ENCODE measurements at regions not wholly inside any gene's neighbourhood (a gene's known extent, or its start where the extent isn't known, plus 50 kb on each side); places are given as distances from the start of the nearest gene placed in this dataset.

DNA sequence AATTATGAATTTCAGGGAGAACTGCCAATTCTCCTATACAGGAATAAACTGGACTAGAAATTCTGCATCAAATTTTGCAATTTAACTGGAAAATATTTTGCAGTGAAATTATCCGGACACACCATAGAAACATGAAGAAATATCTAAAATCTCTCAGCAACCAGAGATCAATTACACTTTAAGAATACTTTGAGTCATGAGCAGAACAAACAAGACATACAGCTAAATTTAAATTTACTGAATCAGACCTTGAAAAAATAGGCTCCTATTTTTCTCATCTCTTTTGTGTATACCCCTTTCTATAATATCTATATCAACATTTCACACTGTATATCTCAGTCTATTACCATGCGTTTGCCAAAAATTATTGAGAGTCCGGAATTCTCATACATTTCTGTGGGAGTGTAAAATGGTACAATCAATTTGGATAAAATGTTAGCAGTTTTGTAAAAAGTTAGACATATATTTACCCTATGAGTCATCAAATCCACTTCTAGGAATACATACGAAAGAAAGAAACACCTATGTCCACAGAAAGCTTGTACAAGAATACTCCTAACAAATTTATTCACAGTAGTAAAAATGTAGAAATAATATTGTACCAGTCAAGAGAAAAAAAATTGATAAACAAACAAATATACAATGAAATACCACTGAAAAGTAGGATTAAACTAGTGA is 593.1 kb upstream of the NECTIN3 start:
- DNase-seq (ENCODE audit: low spot score) (no peak), ATAC-seq (no peak)
- no peak overlapping the region for H3K4me3 Mint-ChIP-seq
- peaks cover 13% of the 10 kb centered on the region; the same call in 1 of the 2 replicates for H3K36me3 Mint-ChIP-seq
- CTCF ChIA-PET, result no interaction called here
- H3K4me1 Mint-ChIP-seq, result no peaks in the 10 kb centered on the region
- H3K9me3 Mint-ChIP-seq, result peaks cover 19% of the 10 kb centered on the region
- H3K27me3 Mint-ChIP-seq (ENCODE audit: low read depth), result no peaks in the 10 kb centered on the region
- POLR2A ChIA-PET, result no interaction called here
- H3K27ac Mint-ChIP-seq, result no peak overlapping the region
- TF ChIP-seq TEAD1 (CRISPR knock-in tag; IDR thresholded peaks at IDR 0.05) (no peak), FOXJ3 (CRISPR knock-in tag; IDR thresholded peaks at IDR 0.05; ENCODE audit: borderline replicate concordance) (no peak), RORB (CRISPR knock-in tag; IDR thresholded peaks at IDR 0.05) (no peak), GTF2I (CRISPR knock-in tag; conservative IDR thresholded peaks at IDR 0.05) (no peak), ZNF263 (CRISPR knock-in tag; IDR thresholded peaks at IDR 0.05; ENCODE audit: low read depth) (no peak), ZNF396 (CRISPR knock-in tag; IDR thresholded peaks at IDR 0.05; ENCODE audit: borderline replicate concordance) (no peak), CREB1 (CRISPR knock-in tag; IDR thresholded peaks at IDR 0.05) (no peak), TCF7 (CRISPR knock-in tag; IDR thresholded peaks at IDR 0.05; ENCODE audit: low read depth) (no peak), GABPB1 (CRISPR knock-in tag; IDR thresholded peaks at IDR 0.05) (no peak), NR2C2 (CRISPR knock-in tag; IDR thresholded peaks at IDR 0.05) (no peak), SOX15 (CRISPR knock-in tag; IDR thresholded peaks at IDR 0.05) (no peak), TP53 (CRISPR knock-in tag; IDR thresholded peaks at IDR 0.05) (no peak), NFE2L1 (CRISPR knock-in tag; IDR thresholded peaks at IDR 0.05) (no peak), ZNF232 (CRISPR knock-in tag; IDR thresholded peaks at IDR 0.05) (no peak), JUN (CRISPR knock-in tag; IDR thresholded peaks at IDR 0.05) (no peak), ZNF416 (CRISPR knock-in tag; IDR thresholded peaks at IDR 0.05) (no peak)
- TF ChIP-seq, protein P1, sequence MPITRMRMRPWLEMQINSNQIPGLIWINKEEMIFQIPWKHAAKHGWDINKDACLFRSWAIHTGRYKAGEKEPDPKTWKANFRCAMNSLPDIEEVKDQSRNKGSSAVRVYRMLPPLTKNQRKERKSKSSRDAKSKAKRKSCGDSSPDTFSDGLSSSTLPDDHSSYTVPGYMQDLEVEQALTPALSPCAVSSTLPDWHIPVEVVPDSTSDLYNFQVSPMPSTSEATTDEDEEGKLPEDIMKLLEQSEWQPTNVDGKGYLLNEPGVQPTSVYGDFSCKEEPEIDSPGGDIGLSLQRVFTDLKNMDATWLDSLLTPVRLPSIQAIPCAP (CRISPR knock-in tag; IDR thresholded peaks at IDR 0.05), result no peak
- TF ChIP-seq, protein P2, sequence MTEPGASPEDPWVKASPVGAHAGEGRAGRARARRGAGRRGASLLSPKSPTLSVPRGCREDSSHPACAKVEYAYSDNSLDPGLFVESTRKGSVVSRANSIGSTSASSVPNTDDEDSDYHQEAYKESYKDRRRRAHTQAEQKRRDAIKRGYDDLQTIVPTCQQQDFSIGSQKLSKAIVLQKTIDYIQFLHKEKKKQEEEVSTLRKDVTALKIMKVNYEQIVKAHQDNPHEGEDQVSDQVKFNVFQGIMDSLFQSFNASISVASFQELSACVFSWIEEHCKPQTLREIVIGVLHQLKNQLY (CRISPR knock-in tag; IDR thresholded peaks at IDR 0.05), result no peak
- TF ChIP-seq, protein P3, sequence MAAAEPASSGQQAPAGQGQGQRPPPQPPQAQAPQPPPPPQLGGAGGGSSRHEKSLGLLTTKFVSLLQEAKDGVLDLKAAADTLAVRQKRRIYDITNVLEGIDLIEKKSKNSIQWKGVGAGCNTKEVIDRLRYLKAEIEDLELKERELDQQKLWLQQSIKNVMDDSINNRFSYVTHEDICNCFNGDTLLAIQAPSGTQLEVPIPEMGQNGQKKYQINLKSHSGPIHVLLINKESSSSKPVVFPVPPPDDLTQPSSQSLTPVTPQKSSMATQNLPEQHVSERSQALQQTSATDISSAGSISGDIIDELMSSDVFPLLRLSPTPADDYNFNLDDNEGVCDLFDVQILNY (CRISPR knock-in tag; IDR thresholded peaks at IDR 0.05), result no peak

DNA sequence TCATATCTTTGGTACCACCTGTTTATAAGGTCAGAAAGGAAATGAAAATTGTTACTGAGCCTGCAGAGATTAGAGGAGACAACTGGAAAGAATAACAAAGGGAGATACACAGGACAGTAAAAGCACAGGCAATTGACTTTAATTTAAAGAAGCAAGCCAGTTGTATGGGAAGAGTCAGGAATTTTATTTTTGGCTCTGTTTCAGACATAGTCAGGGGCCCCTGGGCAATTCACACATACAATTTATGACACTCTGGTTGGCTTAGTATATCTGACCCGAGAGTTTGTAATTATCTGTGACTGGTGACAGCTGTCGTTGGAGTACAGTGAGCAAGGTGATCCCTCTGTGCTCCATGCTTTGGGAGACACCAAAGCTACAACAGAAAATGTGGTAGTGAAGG is 591.9 kb upstream of the NECTIN3 start:
- peaks cover 24% of the 10 kb centered on the region for H3K36me3 Mint-ChIP-seq
- ATAC-seq (no peak), DNase-seq (ENCODE audit: low spot score) (no peak)

DNA sequence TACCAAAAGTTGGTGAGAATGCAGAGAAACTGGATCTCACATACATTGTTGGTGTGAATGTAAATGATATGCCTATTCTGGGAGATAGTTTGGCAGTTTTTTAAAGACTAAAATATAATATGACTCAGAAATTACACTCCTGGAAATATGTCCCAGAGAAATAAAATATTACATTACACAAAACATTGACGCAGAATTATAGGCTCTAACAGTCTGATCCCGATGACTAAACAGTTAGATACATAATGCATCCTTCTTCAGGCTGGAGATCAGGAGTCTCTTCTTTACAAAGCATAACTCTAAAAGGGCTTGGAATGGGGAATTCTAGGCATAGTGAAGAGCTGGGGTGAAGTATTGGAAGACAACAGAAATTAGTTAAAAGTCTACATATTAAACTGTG is 586.2 kb upstream of the NECTIN3 start:
- Mint-ChIP-seq H3K27ac (no peak overlapping the region), H3K27me3 (ENCODE audit: low read depth) (no peaks in the 10 kb centered on the region), H3K4me1 (no peaks in the 10 kb centered on the region), H3K36me3 (peaks cover 61% of the 10 kb centered on the region), H3K9me3 (peaks cover 71% of the 10 kb centered on the region), H3K4me3 (no peak overlapping the region)
- no peak for ATAC-seq
- TF ChIP-seq, protein P4, sequence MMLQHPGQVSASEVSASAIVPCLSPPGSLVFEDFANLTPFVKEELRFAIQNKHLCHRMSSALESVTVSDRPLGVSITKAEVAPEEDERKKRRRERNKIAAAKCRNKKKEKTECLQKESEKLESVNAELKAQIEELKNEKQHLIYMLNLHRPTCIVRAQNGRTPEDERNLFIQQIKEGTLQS (CRISPR knock-in tag; conservative IDR thresholded peaks at IDR 0.05), result no peak
- TF ChIP-seq, protein P5, sequence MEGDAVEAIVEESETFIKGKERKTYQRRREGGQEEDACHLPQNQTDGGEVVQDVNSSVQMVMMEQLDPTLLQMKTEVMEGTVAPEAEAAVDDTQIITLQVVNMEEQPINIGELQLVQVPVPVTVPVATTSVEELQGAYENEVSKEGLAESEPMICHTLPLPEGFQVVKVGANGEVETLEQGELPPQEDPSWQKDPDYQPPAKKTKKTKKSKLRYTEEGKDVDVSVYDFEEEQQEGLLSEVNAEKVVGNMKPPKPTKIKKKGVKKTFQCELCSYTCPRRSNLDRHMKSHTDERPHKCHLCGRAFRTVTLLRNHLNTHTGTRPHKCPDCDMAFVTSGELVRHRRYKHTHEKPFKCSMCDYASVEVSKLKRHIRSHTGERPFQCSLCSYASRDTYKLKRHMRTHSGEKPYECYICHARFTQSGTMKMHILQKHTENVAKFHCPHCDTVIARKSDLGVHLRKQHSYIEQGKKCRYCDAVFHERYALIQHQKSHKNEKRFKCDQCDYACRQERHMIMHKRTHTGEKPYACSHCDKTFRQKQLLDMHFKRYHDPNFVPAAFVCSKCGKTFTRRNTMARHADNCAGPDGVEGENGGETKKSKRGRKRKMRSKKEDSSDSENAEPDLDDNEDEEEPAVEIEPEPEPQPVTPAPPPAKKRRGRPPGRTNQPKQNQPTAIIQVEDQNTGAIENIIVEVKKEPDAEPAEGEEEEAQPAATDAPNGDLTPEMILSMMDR (IDR thresholded peaks at IDR 0.05), result no peak
- TF ChIP-seq, protein P6, sequence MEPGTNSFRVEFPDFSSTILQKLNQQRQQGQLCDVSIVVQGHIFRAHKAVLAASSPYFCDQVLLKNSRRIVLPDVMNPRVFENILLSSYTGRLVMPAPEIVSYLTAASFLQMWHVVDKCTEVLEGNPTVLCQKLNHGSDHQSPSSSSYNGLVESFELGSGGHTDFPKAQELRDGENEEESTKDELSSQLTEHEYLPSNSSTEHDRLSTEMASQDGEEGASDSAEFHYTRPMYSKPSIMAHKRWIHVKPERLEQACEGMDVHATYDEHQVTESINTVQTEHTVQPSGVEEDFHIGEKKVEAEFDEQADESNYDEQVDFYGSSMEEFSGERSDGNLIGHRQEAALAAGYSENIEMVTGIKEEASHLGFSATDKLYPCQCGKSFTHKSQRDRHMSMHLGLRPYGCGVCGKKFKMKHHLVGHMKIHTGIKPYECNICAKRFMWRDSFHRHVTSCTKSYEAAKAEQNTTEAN (CRISPR knock-in tag; IDR thresholded peaks at IDR 0.05), result no peak
- TF ChIP-seq, protein P1 (CRISPR knock-in tag; IDR thresholded peaks at IDR 0.05), result no peak
- TF ChIP-seq ZNF121 (CRISPR knock-in tag; IDR thresholded peaks at IDR 0.05) (no peak), NFYB (CRISPR knock-in tag; conservative IDR thresholded peaks at IDR 0.05; ENCODE audit: low read depth) (no peak), NR3C1 (CRISPR knock-in tag; conservative IDR thresholded peaks at IDR 0.05; ENCODE audit: low read depth) (no peak), TP53 (CRISPR knock-in tag; IDR thresholded peaks at IDR 0.05) (no peak)
- no peak for DNase-seq (ENCODE audit: low spot score)
- ChIA-PET CTCF (no interaction called here), POLR2A (no interaction called here)

More for the DNA sequence above, 591.9 kb upstream of the NECTIN3 start:
- POLR2A ChIA-PET, result no interaction called here
- H3K27ac Mint-ChIP-seq, result no peak overlapping the region
- no peak for TF ChIP-seq ZNF232 (CRISPR knock-in tag; IDR thresholded peaks at IDR 0.05)
- TF ChIP-seq CREB1 (CRISPR knock-in tag; IDR thresholded peaks at IDR 0.05), result no peak
- TF ChIP-seq, protein P7, sequence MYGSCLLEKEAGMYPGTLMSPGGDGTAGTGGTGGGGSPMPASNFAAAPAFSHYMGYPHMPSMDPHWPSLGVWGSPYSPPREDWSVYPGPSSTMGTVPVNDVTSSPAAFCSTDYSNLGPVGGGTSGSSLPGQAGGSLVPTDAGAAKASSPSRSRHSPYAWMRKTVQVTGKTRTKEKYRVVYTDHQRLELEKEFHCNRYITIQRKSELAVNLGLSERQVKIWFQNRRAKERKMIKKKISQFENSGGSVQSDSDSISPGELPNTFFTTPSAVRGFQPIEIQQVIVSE (CRISPR knock-in tag; IDR thresholded peaks at IDR 0.05; ENCODE audit: borderline replicate concordance), result no peak
- H3K4me1 Mint-ChIP-seq, result no peaks in the 10 kb centered on the region
- CTCF ChIA-PET, result no interaction called here
- H3K4me3 Mint-ChIP-seq, result no peak overlapping the region
- H3K27me3 Mint-ChIP-seq (ENCODE audit: low read depth), result no peaks in the 10 kb centered on the region
- peaks cover 30% of the 10 kb centered on the region for H3K9me3 Mint-ChIP-seq

All from WTC11 (cell line).